K562 (cell line): ENCODE measurements at regions not wholly inside any gene's neighbourhood (a gene's known extent, or its start where the extent isn't known, plus 50 kb on each side); places are given as distances from the start of the nearest gene placed in this dataset.

ENCODE experiments used
- ATAC-seq: fragments of 200-7000 bp; cut with Tn5 transposase; 3 replicates; pipeline ENCODE4 v1.9.1; 2020; ENCODE audit warnings: moderate library complexity
- BruUV-seq: library from RNA; stranded (reverse); fragments of 400-500 nt; replicated peaks from 2 replicates; lab custom pipeline; 2021; lab: Mats Ljungman, UMichigan
- CTCF ChIA-PET: fragments of 300-600 bp; formaldehyde crosslinking; extraction: SDS; loops from one replicate; lab custom pipeline; 2021; ENCODE audit warnings: low intra/inter-chr PET ratio; lab: Yijun Ruan, JAX
- POLR2A ChIA-PET: fragments of 300-600, 350-650 bp; sonication (Branson Sonifier 250); formaldehyde crosslinking; extraction: SDS; loops from one replicate; lab custom pipeline; 2021; ENCODE audit warnings: antibody characterized with exemption, inconsistent platforms; lab: Yijun Ruan, JAX
- DNase-seq, 4 experiments: peaks; one replicate each; pipeline versions ENCODE4 v3.0.0 to v3.0.0-alpha.2; 2011 to 2018; ENCODE audit warnings: low spot score in 3 of 4, mixed read lengths in 3 of 4; ENCODE audit errors: extremely low read depth in 1 of 4
- FAIRE-seq: peaks from 2 replicates; lab custom pipeline; 2011; peaks lifted over from hg19 to GRCh38; lab: Jason Lieb, UNC
- H2AFZ ChIP-seq: 2 replicates; pipeline ENCODE4 v1.6.0; 2011; ENCODE audit warnings: low read depth, low read length, control low read depth, inconsistent platforms
- H3K27ac ChIP-seq: fragments of 200-600 bp; 3 replicates; pipeline ENCODE4 v1.8.0; 2011; ENCODE audit warnings: low read depth, mild to moderate bottlenecking, control low read depth, inconsistent platforms, low read length, moderate library complexity, mixed read lengths; ENCODE audit errors: extremely low read depth
- H3K27me3 ChIP-seq, 2 experiments: fragments of 300-600 bp in 1 of 2; 2 replicates in 1 of 2; 3 replicates in 1 of 2; pipeline versions ENCODE4 v1.6.0 to v1.8.0; 2011; ENCODE audit warnings: inconsistent platforms in 2 of 2, low read length in 2 of 2, mild to moderate bottlenecking in 1 of 2, mixed read lengths in 1 of 2, moderate library complexity in 1 of 2; ENCODE audit not compliant: control insufficient read depth in 2 of 2, insufficient read depth in 2 of 2
- H3K36me3 ChIP-seq: fragments of 300-600 bp; 3 replicates; pipeline ENCODE4 v1.8.0; 2011; ENCODE audit warnings: mild to moderate bottlenecking, low read length, inconsistent platforms; ENCODE audit not compliant: control insufficient read depth, insufficient read depth
- H3K4me1 ChIP-seq, 2 experiments: fragments of 200-600 bp in 1 of 2; replicated peaks in 1 of 2; 2 replicates in 1 of 2; 3 replicates in 1 of 2; pipeline versions ENCODE4 v1.5.1 to v1.8.0; 2011; ENCODE audit warnings: inconsistent platforms in 2 of 2, low read length in 2 of 2, mild to moderate bottlenecking in 1 of 2, mixed read lengths in 1 of 2, moderate library complexity in 1 of 2; ENCODE audit not compliant: control insufficient read depth in 2 of 2, insufficient read depth in 2 of 2
- H3K4me2 ChIP-seq: 2 replicates; pipeline ENCODE4 v1.6.1; 2011; ENCODE audit warnings: low read length, control low read depth, inconsistent platforms, mixed read lengths; ENCODE audit not compliant: insufficient read depth
- H3K4me3 ChIP-seq: fragments of 200-600 bp; sonication (generic), shearing (Covaris generic); 2 replicates; pipeline ENCODE4 v1.5.1; 2016; ENCODE audit warnings: control low read depth, inconsistent platforms
- H3K79me2 ChIP-seq: fragments of 200-600 bp; 3 replicates; pipeline ENCODE4 v1.8.0; 2011; ENCODE audit warnings: low read length, inconsistent platforms; ENCODE audit not compliant: control insufficient read depth, insufficient read depth
- H3K9ac ChIP-seq, 2 experiments: 2 replicates each; pipeline versions ENCODE4 v1.6.0 to v1.6.1; 2011; ENCODE audit warnings: low read depth in 2 of 2, low read length in 2 of 2, control low read depth in 1 of 2, inconsistent platforms in 1 of 2, mild to moderate bottlenecking in 1 of 2, mixed read lengths in 1 of 2; ENCODE audit not compliant: insufficient read depth in 1 of 2
- H3K9me1 ChIP-seq: one replicate; pipeline ENCODE4 v1.6.0; 2011; ENCODE audit warnings: inconsistent platforms, mild to moderate bottlenecking, low read length, moderate library complexity; ENCODE audit not compliant: control insufficient read depth, insufficient read depth
- H3K9me3 ChIP-seq: replicated peaks from 2 replicates; pipeline ENCODE4 v1.5.1; 2011; ENCODE audit warnings: low read depth, low read length, inconsistent platforms; ENCODE audit not compliant: control insufficient read depth, insufficient read depth
- H4K20me1 ChIP-seq: replicated peaks from 2 replicates; pipeline ENCODE4 v1.6.1; 2011; ENCODE audit warnings: low read length, inconsistent platforms, mixed read lengths; ENCODE audit not compliant: control insufficient read depth, insufficient read depth
- E2F3 ChIP-seq: fragments of 250-450 bp; sonication (Bioruptor Pico); IDR thresholded peaks from 2 replicates; pipeline ENCODE4 v1.4.0; 2020; ENCODE audit warnings: mild to moderate bottlenecking
- MCM5 ChIP-seq: fragments of 450-650 bp; IDR thresholded peaks from 2 replicates; pipeline ENCODE4 v1.6.1; 2016; ENCODE audit warnings: low read depth
- MEF2D ChIP-seq: conservative IDR thresholded peaks from 2 replicates; pipeline ENCODE4 v1.6.1; 2016; ENCODE audit warnings: low read depth, missing genetic modification characterization, missing compliant biosample characterization
- MXI1 ChIP-seq: IDR thresholded peaks from 2 replicates; pipeline ENCODE4 v1.6.1; 2011; ENCODE audit warnings: low read depth, mild to moderate bottlenecking, improper control_type of control experiment, low read length
- PHF21A ChIP-seq: fragments of 450-650 bp; IDR thresholded peaks from 2 replicates; pipeline ENCODE4 v1.6.1; 2017; ENCODE audit warnings: low read depth, borderline replicate concordance
- ZEB2 ChIP-seq: fragments of 450-650 bp; IDR thresholded peaks from 2 replicates; pipeline ENCODE4 v1.6.1; 2016
- ZFX ChIP-seq: sonication (generic); formaldehyde crosslinking; IDR thresholded peaks from 2 replicates; pipeline ENCODE4 v1.8.0; 2022; ENCODE audit warnings: mild to moderate bottlenecking, missing genetic modification reagents, moderate library complexity
- WGBS: fragments of 100-300 bp; shearing (Covaris generic); methylation state at CpG from one replicate; pipeline ENCODE4 v1.1.6; 2016; ENCODE audit warnings: low coverage, mixed read lengths; ENCODE audit not compliant: insufficient coverage; ENCODE audit errors: missing lambda C conversion rate; 5-methylcytosine and 5-hydroxymethylcytosine counted together
- in situ Hi-C: fragments of 300-500 bp; cut with MboI; formaldehyde crosslinking; loops from 4 replicates; pipeline ENCODE4 v1.15.0; 2018; ENCODE audit warnings: inconsistent platforms, mixed read lengths
- intact Hi-C: fragments of 100-400 bp; cut with micrococcal nuclease; formaldehyde crosslinking; loops from 2 replicates; pipeline ENCODE4 v1.14.2; 2022

DNA sequence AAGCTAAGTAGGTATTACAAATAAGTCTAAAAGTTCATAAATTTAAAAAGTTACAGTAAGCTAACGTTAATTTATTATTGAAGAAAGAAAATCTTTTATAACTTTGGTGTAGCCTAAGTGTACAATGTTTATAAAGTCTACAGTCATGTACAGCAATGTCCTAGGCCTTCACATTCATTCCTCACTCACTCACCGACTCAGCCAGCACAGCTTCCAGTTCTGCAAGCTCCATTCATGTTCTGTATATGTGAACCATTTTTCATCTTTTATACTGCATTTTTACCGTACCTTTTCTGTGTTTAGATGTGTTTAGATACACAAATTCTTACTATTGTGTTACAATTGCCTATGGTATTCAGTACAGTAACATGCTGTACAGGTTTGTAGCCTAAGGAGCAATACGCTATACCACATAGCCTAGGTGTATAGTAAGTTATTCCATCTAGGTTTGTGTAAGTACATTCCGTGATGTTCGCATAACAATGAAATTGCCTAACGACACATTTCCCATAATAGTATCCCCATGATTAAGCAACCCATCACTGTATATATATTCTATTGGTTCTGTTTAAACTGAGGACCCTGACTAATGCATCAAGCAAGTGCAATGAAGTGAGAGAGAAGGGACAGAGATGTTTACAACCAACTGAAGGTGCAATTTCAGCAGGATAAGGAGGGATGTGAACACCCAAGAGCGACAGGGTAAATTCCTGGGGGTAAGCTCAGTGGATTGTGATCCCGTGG is 88.9 kb upstream of the TRIO start:
- DNase-seq (no peak), ATAC-seq (no peak)
- Histone ChIP-seq H3K4me1 (no peaks in the 10 kb centered on the region), H3K9me3 (no peaks in the 10 kb centered on the region), H3K4me3 (no peak overlapping the region), H3K27me3 (no peaks in the 10 kb centered on the region; a peak in 1 of 5 replicates), H3K9me1 (no peaks in the 10 kb centered on the region), H3K27ac (no peak overlapping the region), H3K4me2 (no peak overlapping the region), H2AFZ (no peak overlapping the region), H3K9ac (no peak overlapping the region), H3K36me3 (no peaks in the 10 kb centered on the region), H4K20me1 (no peaks in the 10 kb centered on the region), H3K79me2 (no peaks in the 10 kb centered on the region)
- in situ Hi-C loops (no loop called here), intact Hi-C loops (no loop called here)
- POLR2A ChIA-PET, result interaction anchor here (0.6 kb wide), 1 partner anchor 11 kb away, joined by 3 read pairs; no protein-coding TSS in a partner anchor
- CTCF ChIA-PET, result no interaction called here
- WGBS, result 0% methylated on average over 9 of the region's 9 CpGs
- TF ChIP-seq MCM5 (no peak), E2F3 (no peak)
- TF ChIP-seq, all 486 proteins: peak for 0
- FAIRE-seq, result no peak
- no TSS peak for BruUV-seq

DNA sequence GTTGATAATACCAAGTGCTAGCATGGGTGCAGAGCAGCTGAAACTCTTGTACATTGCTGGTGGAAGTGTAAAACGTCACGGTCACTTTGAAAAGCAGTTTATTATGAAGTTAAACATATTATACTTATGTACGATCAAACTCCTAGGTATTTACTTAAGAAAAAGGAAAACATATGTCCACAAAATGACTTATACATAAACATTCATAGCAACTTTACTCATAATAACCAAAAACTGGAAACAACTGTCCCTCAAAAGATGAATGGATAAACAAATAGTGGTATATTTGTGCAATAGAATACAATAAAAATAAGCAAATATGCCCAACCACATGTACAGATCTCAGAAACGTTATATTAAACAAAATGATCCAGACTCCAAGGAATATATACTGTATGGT is 92.3 kb upstream of the TRIO start:
- H3K9ac ChIP-seq, result no peak overlapping the region
- H4K20me1 ChIP-seq, result no peaks in the 10 kb centered on the region
- ChIA-PET CTCF (no interaction called here), POLR2A (interaction anchor here (0.9 kb wide), 1 partner anchor 12 kb away, joined by 4 read pairs; no protein-coding TSS in a partner anchor)
- no peak overlapping the region for H2AFZ ChIP-seq
- no TSS peak for BruUV-seq
- ATAC-seq, result no peak
- no peaks in the 10 kb centered on the region for H3K79me2 ChIP-seq
- no peak for TF ChIP-seq MEF2D (tag)
- no peak for TF ChIP-seq MXI1
- no peak for TF ChIP-seq PHF21A
- no peak for TF ChIP-seq ZFX (CRISPR knock-in tag)
- no peak for TF ChIP-seq ZEB2
- no peaks in the 10 kb centered on the region for H3K9me3 ChIP-seq
- no peaks in the 10 kb centered on the region for H3K9me1 ChIP-seq
- FAIRE-seq, result no peak
- H3K4me3 ChIP-seq, result no peak overlapping the region
- no peak overlapping the region for H3K27ac ChIP-seq
- H3K4me2 ChIP-seq, result no peak overlapping the region
- peaks cover 0 to 2% of the 10 kb centered on the region in 2 experiments; a peak in 1 of 5 replicates for H3K27me3 ChIP-seq
- 1% methylated on average over 4 of the region's 4 CpGs for WGBS
- DNase-seq, result no peak
- intact Hi-C loops (no loop called here), in situ Hi-C loops (no loop called here)
- H3K4me1 ChIP-seq, result no peaks in the 10 kb centered on the region
- H3K36me3 ChIP-seq, result no peaks in the 10 kb centered on the region
